Activated T-helper 2 cell treated with anti-CD3 and anti-CD28 coated beads, Interferon-gamma antibody, Interleukin-2, Interleukin-4, amounts not matched to agents 10 μg/mL and 5 μg/mL and 100 μg/mL, durations not matched to agents 14 hours and 24 hours and 36 hours (primary cell): ENCODE measurements at regions not wholly inside any gene's neighbourhood (a gene's known extent, or its start where the extent isn't known, plus 50 kb on each side); places are given as distances from the start of the nearest gene placed in this dataset.
A peak's percentile ranks its signal among the peaks of the same experiment; 100 is the strongest.

ENCODE experiments used
- DNase-seq: peaks from one replicate; pipeline ENCODE4 v3.0.0; 2021; ENCODE audit warnings: low spot score
- H3K27ac Mint-ChIP-seq: one replicate; pipeline ENCODE4 v1.8.0; 2021; ENCODE audit warnings: mixed read lengths
- H3K27me3 Mint-ChIP-seq: one replicate; pipeline ENCODE4 v1.8.0; 2021; ENCODE audit warnings: low read depth, mixed read lengths
- H3K36me3 Mint-ChIP-seq: one replicate; pipeline ENCODE4 v1.8.0; 2021; ENCODE audit warnings: low read depth, mixed read lengths
- H3K4me1 Mint-ChIP-seq: one replicate; pipeline ENCODE4 v1.8.0; 2021; ENCODE audit warnings: low read depth, mixed read lengths
- H3K4me3 Mint-ChIP-seq: one replicate; pipeline ENCODE4 v1.8.0; 2021; ENCODE audit warnings: low read depth, mild to moderate bottlenecking, moderate library complexity, mixed read lengths
- H3K9me3 Mint-ChIP-seq: one replicate; pipeline ENCODE4 v1.8.0; 2021; ENCODE audit warnings: mixed read lengths
- intact Hi-C: fragments of 100-400 bp; cut with micrococcal nuclease; formaldehyde crosslinking; loops from one replicate; pipeline ENCODE4 v1.15.1; 2023

- peaks cover 51% of the 10 kb centered on the region for H3K4me1 Mint-ChIP-seq
- DNase-seq = no peak
These were observed 160.1 kb upstream of the CITED2 start for GRCh38 chr6:139534472-139535115.

GRCh38 chr6:139533573-139534471, 159.4 kb upstream of the CITED2 start:
- no peak for DNase-seq
- Mint-ChIP-seq H3K9me3 (peaks cover 8% of the 10 kb centered on the region), H3K4me1 (peaks cover 52% of the 10 kb centered on the region), H3K27me3 (no peaks in the 10 kb centered on the region), H3K27ac (peak overlapping the region; percentile 82), H3K36me3 (peaks cover 6% of the 10 kb centered on the region), H3K4me3 (no peak overlapping the region)
- intact Hi-C loops = loop anchor here (2.0 to 10.0 kb wide), 3 partner anchors 13 to 1051 kb away; no protein-coding TSS in a partner anchor

More at GRCh38 chr6:139534472-139535115, 160.1 kb upstream of the CITED2 start:
- intact Hi-C loops = loop anchor here (2.0 to 10.0 kb wide), 3 partner anchors 14 to 1050 kb away; no protein-coding TSS in a partner anchor
- Mint-ChIP-seq H3K36me3 (peaks cover 2% of the 10 kb centered on the region), H3K4me3 (peak overlapping the region; percentile 50), H3K27me3 (no peaks in the 10 kb centered on the region), H3K9me3 (peaks cover 3% of the 10 kb centered on the region), H3K27ac (peak overlapping the region; percentile 82)

DNA sequence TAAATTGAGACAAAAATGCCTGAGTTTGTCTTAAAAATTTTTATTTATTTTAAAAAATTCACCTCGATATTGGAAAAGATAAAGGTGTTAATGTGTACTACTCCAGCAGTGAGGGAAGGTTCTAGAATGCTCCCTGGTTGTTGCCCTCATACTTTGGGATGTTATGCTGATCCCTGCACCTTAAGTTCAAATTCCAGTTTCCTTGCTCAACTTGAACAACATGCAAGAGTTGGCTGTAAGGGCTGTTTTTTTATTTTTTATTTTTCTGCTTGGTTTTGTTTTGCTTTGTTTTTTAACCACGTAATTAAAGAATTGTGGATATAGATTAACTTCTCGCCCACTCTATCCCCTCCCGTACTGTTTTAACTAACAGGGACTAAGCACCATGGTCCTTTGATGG, 158.7 kb upstream of the CITED2 start:
- peaks cover 6% of the 10 kb centered on the region for H3K36me3 Mint-ChIP-seq
- peaks cover 8% of the 10 kb centered on the region for H3K9me3 Mint-ChIP-seq
- no peak for DNase-seq
- peaks cover 53% of the 10 kb centered on the region for H3K4me1 Mint-ChIP-seq
- peak overlapping the region; percentile 54 for H3K27ac Mint-ChIP-seq
- no peak overlapping the region for H3K4me3 Mint-ChIP-seq
- no peaks in the 10 kb centered on the region for H3K27me3 Mint-ChIP-seq
- intact Hi-C loops = loop anchor here (10.0 kb wide), 2 partner anchors 88 to 1052 kb away; no protein-coding TSS in a partner anchor

DNA sequence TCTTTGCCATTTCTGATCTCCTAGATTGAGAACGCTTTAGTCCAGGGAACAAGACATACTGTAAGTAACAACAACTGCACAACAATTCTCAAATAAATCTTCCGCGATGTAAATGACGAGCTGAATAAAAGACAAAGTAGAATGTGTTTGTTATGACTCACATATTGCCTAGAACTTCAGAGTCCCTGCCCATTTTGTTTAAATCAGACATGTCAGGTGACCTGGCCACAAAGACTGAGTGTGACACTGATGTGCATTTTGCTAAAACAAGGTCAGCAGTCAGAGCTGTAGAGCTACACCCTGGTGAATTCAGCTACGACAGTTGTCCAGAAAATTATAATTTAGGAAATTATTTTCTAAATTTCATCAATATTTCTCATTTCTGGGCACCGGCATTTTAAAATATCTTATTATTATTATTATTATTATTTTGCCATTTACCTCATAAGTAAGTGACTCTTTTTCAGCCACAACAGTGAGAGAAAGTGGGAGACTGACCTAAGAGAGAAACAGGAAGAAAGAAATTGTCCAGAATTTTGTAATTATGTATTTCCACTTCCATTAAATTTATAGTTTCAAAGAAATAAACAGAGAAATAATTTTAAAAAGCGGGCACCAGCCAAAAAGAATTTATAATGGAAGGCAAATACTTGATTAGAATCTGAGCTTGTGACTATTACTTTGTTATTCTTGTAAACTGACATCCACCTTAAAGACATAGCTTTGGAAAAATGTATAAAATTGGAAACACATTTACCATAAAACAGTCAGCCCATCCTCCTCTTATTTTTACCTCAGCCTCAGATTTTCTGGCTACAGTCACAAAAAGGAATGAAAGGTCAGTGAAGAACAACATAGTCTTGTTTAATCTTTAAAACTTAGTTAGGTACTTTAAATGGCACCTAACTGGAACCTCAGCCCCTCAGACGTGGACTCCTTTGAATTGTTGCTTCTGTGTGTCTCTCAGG, 157.0 kb upstream of the CITED2 start:
- Mint-ChIP-seq H3K9me3 (peaks cover 15% of the 10 kb centered on the region), H3K27me3 (no peaks in the 10 kb centered on the region), H3K4me1 (peaks cover 50% of the 10 kb centered on the region), H3K36me3 (peaks cover 6% of the 10 kb centered on the region), H3K27ac (peak overlapping the region; percentile 52), H3K4me3 (peak overlapping the region; percentile 5)
- intact Hi-C loops = loop anchor here (2.0 to 10.0 kb wide), 3 partner anchors 69 to 1053 kb away; no protein-coding TSS in a partner anchor
- no peak for DNase-seq

DNA sequence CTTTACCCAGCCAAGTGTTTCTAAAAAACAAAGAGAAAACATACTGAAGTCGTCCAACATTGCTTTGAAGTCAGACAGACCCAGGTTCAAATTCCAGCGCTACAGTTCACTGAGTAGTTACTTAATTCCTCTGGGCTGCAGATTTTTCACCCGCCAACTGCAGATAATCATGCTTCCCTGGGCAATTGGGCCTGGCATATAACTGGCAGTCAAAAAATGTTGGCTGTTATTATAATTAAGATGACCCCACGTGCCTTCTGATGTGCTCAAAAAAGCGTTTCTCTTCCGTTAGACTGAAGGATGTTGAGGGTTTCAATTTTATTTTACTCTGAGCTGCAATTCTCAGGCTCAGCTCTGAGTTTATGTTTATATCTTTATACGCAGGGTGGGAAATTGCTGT, 156.1 kb upstream of the CITED2 start:
- Mint-ChIP-seq H3K9me3 (peaks cover 15% of the 10 kb centered on the region), H3K4me1 (peaks cover 42% of the 10 kb centered on the region), H3K27me3 (no peaks in the 10 kb centered on the region), H3K4me3 (no peak overlapping the region), H3K36me3 (peaks cover 6% of the 10 kb centered on the region), H3K27ac (peak overlapping the region; percentile 45)
- DNase-seq = no peak
- intact Hi-C loops = loop anchor here (2.0 to 10.0 kb wide), 3 partner anchors 70 to 1054 kb away; no protein-coding TSS in a partner anchor

DNA sequence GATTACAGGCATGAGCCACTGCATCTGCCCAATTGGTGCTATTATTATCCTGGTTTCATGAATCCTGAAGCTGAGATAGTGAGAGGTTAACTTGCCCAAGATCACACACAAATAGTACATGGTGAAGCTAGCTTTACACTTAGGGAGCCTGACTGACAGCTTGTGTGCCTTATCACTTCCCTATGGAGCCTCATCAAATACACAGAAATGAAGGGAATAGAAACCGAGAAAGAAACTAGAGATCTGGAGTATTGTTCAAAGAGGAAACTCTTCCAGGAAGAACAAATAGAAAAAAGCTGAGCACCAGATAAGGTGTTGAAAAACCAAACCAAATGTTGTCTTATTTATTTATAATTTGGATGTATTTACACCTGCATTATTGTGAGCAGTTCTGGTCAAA, 155.0 kb upstream of the CITED2 start:
- Mint-ChIP-seq H3K9me3 (peaks cover 15% of the 10 kb centered on the region), H3K27ac (no peak overlapping the region), H3K4me1 (peaks cover 35% of the 10 kb centered on the region), H3K4me3 (no peak overlapping the region), H3K27me3 (no peaks in the 10 kb centered on the region), H3K36me3 (peaks cover 6% of the 10 kb centered on the region)
- DNase-seq = no peak
- intact Hi-C loops = loop anchor here (5.0 kb wide), 1 partner anchor 53 kb away; no protein-coding TSS in a partner anchor

DNA sequence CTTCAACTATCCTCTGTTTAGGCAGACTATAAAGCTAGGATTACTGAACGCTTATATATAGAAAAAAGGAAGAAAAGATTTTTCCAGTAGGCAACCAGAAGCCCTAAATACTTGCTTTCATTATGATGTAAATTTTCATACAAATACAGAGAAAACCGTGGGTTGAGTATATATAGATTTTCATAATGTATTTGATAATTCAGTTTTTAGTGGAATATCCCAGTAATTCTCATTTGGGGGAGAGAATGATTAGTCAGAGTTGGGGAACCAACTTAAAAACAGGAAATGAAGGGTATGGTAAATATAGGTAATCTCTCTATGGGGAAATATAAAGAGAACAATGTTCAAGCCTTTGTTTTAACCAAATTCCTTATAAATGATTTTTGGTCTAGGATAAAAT, 154.0 kb upstream of the CITED2 start:
- no peak for DNase-seq
- Mint-ChIP-seq H3K4me3 (no peak overlapping the region), H3K9me3 (peaks cover 15% of the 10 kb centered on the region), H3K27ac (no peak overlapping the region), H3K36me3 (peaks cover 6% of the 10 kb centered on the region), H3K27me3 (no peaks in the 10 kb centered on the region), H3K4me1 (peaks cover 27% of the 10 kb centered on the region)
- intact Hi-C loops = loop anchor here (1.0 to 5.0 kb wide), 2 partner anchors 8 to 54 kb away; no protein-coding TSS in a partner anchor

DNA sequence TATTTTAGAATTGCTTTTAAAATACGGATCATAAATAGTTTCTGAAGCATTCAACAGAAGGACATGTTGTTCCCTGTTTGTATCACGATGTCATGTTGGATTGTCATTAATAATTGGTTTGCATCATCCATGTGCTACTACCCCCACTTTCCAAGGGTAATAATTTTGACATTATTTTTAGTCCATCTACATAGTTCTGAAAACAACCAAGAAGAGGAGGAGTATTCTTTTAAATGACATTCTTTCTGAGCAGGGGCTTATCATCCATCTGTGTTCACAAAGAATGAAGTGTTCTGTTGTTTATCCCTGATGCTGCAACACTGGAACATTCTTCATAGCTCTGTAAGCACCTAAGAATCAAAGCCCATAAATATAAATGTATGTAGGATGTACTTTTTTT, 151.0 kb upstream of the CITED2 start:
- intact Hi-C loops = loop anchor here (5.0 kb wide), 1 partner anchor 57 kb away; no protein-coding TSS in a partner anchor
- H3K36me3 Mint-ChIP-seq = peaks cover 6% of the 10 kb centered on the region
- H3K27me3 Mint-ChIP-seq = no peaks in the 10 kb centered on the region
- H3K9me3 Mint-ChIP-seq = peaks cover 15% of the 10 kb centered on the region
- peaks cover 18% of the 10 kb centered on the region for H3K4me1 Mint-ChIP-seq
- no peak for DNase-seq
- no peak overlapping the region for H3K27ac Mint-ChIP-seq
- H3K4me3 Mint-ChIP-seq = no peak overlapping the region

GRCh38 chr6:139523986-139524385, 149.5 kb upstream of the CITED2 start:
- H3K27me3 Mint-ChIP-seq = no peaks in the 10 kb centered on the region
- no peak for DNase-seq
- H3K9me3 Mint-ChIP-seq = peaks cover 8% of the 10 kb centered on the region
- no peak overlapping the region for H3K27ac Mint-ChIP-seq
- no peaks in the 10 kb centered on the region for H3K36me3 Mint-ChIP-seq
- no peak overlapping the region for H3K4me3 Mint-ChIP-seq
- intact Hi-C loops = no loop called here
- peaks cover 17% of the 10 kb centered on the region for H3K4me1 Mint-ChIP-seq

- Mint-ChIP-seq H3K27ac (no peak overlapping the region), H3K4me3 (no peak overlapping the region), H3K9me3 (peaks cover 8% of the 10 kb centered on the region), H3K27me3 (no peaks in the 10 kb centered on the region), H3K36me3 (no peaks in the 10 kb centered on the region), H3K4me1 (peaks cover 9% of the 10 kb centered on the region)
- DNase-seq = no peak
- intact Hi-C loops = no loop called here
These were observed 148.2 kb upstream of the CITED2 start for GRCh38 chr6:139522511-139523220.

DNA sequence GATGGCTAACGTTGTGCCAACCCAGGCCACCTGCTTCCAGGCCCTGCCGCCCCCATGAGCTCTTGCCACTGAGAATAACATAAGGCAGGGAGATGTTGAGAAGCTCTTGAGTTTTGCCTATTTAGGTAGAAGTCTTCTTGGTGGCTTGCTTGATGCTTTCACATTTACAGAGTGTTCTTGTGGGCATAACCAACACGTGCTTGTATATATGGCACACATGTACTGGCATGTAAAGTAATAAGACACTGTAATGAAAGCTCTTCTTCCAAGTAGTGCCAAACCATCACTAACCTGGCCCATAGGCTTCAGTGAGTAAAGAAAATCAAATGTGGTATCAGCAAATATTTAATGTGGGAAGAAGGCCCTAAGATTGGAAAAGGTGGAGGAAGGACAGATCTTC, 146.9 kb upstream of the CITED2 start:
- Mint-ChIP-seq H3K36me3 (no peaks in the 10 kb centered on the region), H3K27ac (no peak overlapping the region), H3K9me3 (no peaks in the 10 kb centered on the region), H3K4me1 (peaks cover 9% of the 10 kb centered on the region), H3K27me3 (no peaks in the 10 kb centered on the region), H3K4me3 (no peak overlapping the region)
- no peak for DNase-seq
- intact Hi-C loops = loop anchor here (2.0 kb wide), 1 partner anchor 13 kb away; no protein-coding TSS in a partner anchor
